ENCODE measurements at regions not wholly inside any gene's neighbourhood (a gene's known extent, or its start where the extent isn't known, plus 50 kb on each side); places are given as distances from the start of the nearest gene placed in this dataset.

DNA sequence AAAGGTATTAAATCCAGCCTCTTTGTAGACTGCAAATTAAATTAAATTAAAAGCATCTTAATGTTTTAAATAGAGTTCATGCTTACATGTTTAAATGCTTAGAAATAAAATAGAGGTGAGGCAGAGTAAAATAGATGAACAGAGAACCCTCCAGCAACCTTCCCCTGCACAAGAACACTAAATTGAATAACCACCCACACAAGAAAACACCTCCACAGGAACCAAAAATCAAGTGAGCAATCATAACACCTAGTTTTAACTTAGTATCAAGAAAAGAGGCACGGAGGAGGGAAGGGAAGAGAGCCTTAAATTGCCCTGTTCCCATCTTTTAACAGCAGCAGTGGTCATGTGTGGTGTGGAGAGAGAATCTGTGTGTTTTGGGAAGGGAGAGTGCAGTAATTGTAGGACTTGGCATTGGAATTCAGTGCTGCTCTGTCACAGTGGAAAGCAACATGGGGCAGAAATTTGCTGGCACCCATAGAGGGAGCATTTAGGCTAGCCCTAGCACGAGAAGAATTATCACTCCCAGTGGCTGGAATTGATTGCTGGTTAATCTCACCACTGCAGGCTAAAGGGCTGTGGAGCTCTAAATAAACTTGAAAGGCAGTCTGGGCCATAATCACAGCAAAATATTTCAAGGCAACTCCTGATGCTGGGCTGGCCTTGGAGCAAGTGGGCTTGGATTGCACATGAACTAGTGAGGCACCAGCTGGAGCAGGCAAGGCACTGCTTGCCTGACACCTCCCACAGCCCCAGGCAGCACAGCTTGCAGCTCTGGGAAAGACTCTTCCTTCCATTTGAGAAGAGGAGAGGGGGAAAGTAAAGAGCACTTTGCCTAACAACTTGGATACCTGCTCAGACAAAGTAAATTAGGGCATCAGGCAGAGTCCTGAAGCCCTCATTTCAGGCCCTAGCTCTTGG is 1478.8 kb downstream of the NCAM2 start:
- FAIRE-seq: no peak
- TF ChIP-seq POLR2A (IDR thresholded peaks at IDR 0.05; ENCODE audit: low read depth, low read length): no peak
- no peak for DNase-seq (ENCODE audit: insufficient read length, low spot score)

- no peak for TF ChIP-seq POLR2A (IDR thresholded peaks at IDR 0.05; ENCODE audit: low read depth, low read length)
- DNase-seq (ENCODE audit: insufficient read length, low spot score): no peak
- FAIRE-seq: no peak
These were observed 1491.8 kb downstream of the NCAM2 start for GRCh38 chr21:22490049-22490448.

- TF ChIP-seq POLR2A (IDR thresholded peaks at IDR 0.05; ENCODE audit: low read depth, low read length): no peak
- FAIRE-seq (no peak), DNase-seq (ENCODE audit: insufficient read length, low spot score) (no peak)
These were observed 1518.0 kb downstream of the NCAM2 start for GRCh38 chr21:22516230-22516629.

- DNase-seq (ENCODE audit: insufficient read length, low spot score) (no peak), FAIRE-seq (no peak)
- no peak for TF ChIP-seq POLR2A (IDR thresholded peaks at IDR 0.05; ENCODE audit: low read depth, low read length)
These were observed 1537.4 kb downstream of the NCAM2 start for GRCh38 chr21:22535630-22536029.

- peak; percentile 34 for DNase-seq (ENCODE audit: insufficient read length, low spot score)
- TF ChIP-seq POLR2A (IDR thresholded peaks at IDR 0.05; ENCODE audit: low read depth, low read length): no peak
- FAIRE-seq: peak; percentile 88
These were observed 1538.3 kb downstream of the NCAM2 start for GRCh38 chr21:22536509-22536908.

DNA sequence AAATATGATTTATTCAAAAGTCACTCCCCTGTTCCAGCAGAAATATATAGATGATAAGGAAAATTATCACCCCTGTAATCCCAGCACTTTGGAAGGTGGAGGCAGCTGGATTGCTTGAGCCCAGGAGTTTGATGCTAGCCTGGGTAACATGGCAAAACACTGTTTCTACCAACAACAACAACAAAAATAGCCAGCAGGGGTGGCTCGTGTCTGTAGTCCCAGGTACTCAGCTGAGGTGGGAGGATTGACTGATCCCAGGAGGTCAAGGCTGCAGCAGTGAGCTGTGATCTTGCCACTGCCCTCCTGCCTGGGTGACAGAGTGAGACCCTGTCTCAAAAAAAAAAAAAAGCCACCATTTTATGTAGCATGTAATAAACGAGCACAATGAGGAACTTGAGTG is 1546.5 kb downstream of the NCAM2 start:
- DNase-seq (ENCODE audit: insufficient read length, low spot score) (no peak), FAIRE-seq (no peak)
- no peak for TF ChIP-seq POLR2A (IDR thresholded peaks at IDR 0.05; ENCODE audit: low read depth, low read length)

- DNase-seq (ENCODE audit: insufficient read length, low spot score): no peak
- TF ChIP-seq POLR2A (IDR thresholded peaks at IDR 0.05; ENCODE audit: low read depth, low read length): no peak
- FAIRE-seq: no peak
These were observed 1554.2 kb downstream of the NCAM2 start for GRCh38 chr21:22552390-22552789.

- FAIRE-seq (no peak), DNase-seq (ENCODE audit: insufficient read length, low spot score) (no peak)
- TF ChIP-seq POLR2A (IDR thresholded peaks at IDR 0.05; ENCODE audit: low read depth, low read length): no peak
These were observed 1556.6 kb downstream of the NCAM2 start for GRCh38 chr21:22554690-22555316.

DNA sequence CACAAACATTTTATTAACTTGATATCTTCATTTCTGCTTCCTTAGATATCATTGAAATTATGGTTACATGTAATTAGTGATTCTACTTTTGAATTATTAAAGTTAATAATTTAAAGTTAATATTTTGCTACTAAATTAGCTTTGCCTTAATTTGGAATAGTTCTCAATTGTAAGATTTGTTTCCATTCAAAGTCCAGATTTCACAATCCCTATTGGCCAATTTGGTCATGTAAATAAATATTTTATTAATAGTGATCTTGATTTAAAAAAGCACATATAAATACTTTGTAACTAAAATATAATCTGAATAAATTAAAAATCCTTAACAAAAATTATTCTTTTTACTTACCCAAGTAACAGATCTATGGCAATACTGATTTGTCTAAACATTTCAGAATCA is 1558.6 kb downstream of the NCAM2 start:
- DNase-seq (ENCODE audit: insufficient read length, low spot score) (no peak), FAIRE-seq (no peak)
- no peak for TF ChIP-seq POLR2A (IDR thresholded peaks at IDR 0.05; ENCODE audit: low read depth, low read length)

DNA sequence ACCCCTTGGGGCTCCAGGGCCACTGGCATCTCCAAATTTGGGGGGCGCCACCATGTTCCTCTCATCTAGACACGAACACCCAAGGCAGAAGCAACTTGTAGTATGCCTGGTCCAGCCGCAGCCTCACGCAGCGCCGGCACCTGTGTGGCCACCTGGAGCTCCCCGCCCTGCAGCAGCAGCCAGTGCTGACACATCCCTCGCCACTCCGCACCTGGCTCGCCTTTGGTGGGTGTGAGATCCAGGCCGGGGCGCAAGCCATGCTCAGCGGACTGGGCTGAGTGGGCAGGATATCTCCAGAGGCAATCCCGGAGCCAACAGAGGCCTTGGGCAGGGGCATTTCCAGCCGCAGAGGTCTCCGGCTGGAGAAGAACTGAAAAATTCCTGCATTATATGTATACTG is 1563.7 kb downstream of the NCAM2 start:
- FAIRE-seq (no peak), DNase-seq (ENCODE audit: insufficient read length, low spot score) (no peak)
- no peak for TF ChIP-seq POLR2A (IDR thresholded peaks at IDR 0.05; ENCODE audit: low read depth, low read length)

- FAIRE-seq (no peak), DNase-seq (ENCODE audit: insufficient read length, low spot score) (no peak)
- TF ChIP-seq POLR2A (IDR thresholded peaks at IDR 0.05; ENCODE audit: low read depth, low read length): no peak
These were observed 1575.6 kb downstream of the NCAM2 start for GRCh38 chr21:22573834-22574233.

DNA sequence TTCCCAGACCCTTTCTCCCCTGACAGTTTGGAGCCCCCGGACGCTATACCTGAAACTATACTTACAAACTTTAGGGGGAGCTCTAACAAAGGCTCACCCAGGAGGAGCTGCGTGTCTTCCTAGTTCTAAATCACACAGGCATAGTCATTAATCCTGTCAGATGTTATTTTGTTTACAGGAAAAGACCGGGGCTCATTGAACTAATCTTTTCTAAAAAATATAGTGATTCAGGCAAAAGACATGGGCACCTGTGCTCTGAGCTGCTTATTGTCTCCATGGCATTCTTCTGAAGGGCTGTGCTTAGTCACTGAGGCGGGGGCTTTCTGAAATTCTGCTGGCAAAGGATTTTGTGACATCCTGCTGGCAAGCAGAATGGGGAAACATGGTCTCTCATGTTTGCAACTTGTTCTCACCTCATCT is 1577.0 kb downstream of the NCAM2 start:
- TF ChIP-seq POLR2A (IDR thresholded peaks at IDR 0.05; ENCODE audit: low read depth, low read length): no peak
- peak; percentile 64 for FAIRE-seq
- peak; percentile 23 for DNase-seq (ENCODE audit: insufficient read length, low spot score)

GRCh38 chr21:22579741-22580140 is 1581.5 kb downstream of the NCAM2 start:
- no peak for TF ChIP-seq POLR2A (IDR thresholded peaks at IDR 0.05; ENCODE audit: low read depth, low read length)
- DNase-seq (ENCODE audit: insufficient read length, low spot score) (no peak), FAIRE-seq (no peak)

- no peak for TF ChIP-seq POLR2A (IDR thresholded peaks at IDR 0.05; ENCODE audit: low read depth, low read length)
- FAIRE-seq (no peak), DNase-seq (ENCODE audit: insufficient read length, low spot score) (no peak)
These were observed 1583.8 kb downstream of the NCAM2 start for GRCh38 chr21:22582026-22582425.

- FAIRE-seq: no peak
These were observed 1586.1 kb downstream of the NCAM2 start for GRCh38 chr21:22584308-22584707.

More at GRCh38 chr21:22584308-22584707, 1586.1 kb downstream of the NCAM2 start:
- TF ChIP-seq POLR2A (IDR thresholded peaks at IDR 0.05; ENCODE audit: low read depth, low read length): no peak
- no peak for DNase-seq (ENCODE audit: insufficient read length, low spot score)

Measured in H54 (cell line).